GM12873 (cell line): ENCODE measurements at regions not wholly inside any gene's neighbourhood (a gene's known extent, or its start where the extent isn't known, plus 50 kb on each side); places are given as distances from the start of the nearest gene placed in this dataset.

Source experiments
- TF ChIP-seq, protein P1 (sequence below): IDR thresholded peaks from 2 replicates; pipeline ENCODE4 v1.5.1; 2012; ENCODE audit warnings: low read depth, mild to moderate bottlenecking, moderate library complexity, low read length, control low read depth; ENCODE audit not compliant: insufficient read depth; ENCODE audit errors: missing control alignments

DNA sequence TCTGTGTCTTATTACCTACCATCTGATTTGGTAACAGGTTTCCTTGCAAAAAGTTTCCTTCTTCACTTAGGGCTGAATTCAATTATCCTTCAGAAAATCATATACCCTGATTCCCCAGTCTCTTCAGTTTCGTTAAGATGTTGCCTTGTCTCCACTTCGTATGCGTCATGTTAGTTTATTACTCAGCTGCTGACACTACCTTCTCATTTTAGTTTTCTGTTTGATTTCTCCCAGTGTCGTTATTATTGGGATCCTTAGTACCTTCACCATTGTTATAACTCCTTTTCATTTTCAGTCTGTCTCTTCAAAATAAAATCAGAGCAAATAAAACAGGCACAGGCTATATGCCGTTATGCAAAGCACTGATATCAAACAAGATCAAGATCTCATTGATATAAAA lies 87.5 kb upstream of the RBPJ start:
- TF ChIP-seq, protein P1, sequence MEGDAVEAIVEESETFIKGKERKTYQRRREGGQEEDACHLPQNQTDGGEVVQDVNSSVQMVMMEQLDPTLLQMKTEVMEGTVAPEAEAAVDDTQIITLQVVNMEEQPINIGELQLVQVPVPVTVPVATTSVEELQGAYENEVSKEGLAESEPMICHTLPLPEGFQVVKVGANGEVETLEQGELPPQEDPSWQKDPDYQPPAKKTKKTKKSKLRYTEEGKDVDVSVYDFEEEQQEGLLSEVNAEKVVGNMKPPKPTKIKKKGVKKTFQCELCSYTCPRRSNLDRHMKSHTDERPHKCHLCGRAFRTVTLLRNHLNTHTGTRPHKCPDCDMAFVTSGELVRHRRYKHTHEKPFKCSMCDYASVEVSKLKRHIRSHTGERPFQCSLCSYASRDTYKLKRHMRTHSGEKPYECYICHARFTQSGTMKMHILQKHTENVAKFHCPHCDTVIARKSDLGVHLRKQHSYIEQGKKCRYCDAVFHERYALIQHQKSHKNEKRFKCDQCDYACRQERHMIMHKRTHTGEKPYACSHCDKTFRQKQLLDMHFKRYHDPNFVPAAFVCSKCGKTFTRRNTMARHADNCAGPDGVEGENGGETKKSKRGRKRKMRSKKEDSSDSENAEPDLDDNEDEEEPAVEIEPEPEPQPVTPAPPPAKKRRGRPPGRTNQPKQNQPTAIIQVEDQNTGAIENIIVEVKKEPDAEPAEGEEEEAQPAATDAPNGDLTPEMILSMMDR, result no peak

DNA sequence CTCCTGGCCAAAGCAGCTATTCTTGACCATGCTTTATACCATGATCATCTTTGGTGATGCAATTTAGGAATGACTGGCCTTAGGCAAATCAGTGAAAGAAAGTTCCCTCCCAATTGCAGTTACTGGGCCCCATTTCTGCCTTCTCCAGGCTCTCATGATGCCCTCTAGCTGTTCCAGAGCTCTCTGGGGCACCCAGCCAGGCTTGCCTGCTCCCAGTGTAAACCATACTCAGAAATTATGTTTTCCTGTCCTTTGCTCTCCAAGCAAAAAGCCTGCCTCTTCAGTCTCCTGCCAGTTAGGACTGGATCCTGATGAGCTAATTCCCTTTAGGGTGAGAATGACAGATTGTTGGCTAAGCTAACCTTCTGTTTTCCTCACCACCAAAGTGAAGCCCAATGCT lies 85.3 kb upstream of the RBPJ start:
- TF ChIP-seq, protein P1, result no peak

DNA sequence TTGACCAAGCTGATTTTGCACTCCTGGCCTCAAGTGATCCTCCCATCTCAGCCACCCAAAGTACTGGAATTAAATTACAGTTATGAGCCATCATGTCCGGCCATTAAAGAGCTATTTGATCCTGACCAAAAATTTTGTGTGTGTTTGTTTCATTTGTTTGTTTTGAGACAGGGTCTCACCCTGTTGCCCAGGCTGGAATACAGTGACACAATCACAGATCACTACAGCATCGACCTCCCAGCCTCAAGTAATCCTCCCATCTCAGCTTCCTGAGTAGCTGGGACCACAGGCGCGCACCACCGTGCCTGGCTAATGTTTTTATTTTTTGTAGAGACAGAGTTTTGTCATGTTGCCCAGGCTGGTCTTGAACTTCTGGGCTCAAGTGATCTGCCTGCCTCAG lies 82.9 kb upstream of the RBPJ start:
- TF ChIP-seq, protein P1, result no peak

DNA sequence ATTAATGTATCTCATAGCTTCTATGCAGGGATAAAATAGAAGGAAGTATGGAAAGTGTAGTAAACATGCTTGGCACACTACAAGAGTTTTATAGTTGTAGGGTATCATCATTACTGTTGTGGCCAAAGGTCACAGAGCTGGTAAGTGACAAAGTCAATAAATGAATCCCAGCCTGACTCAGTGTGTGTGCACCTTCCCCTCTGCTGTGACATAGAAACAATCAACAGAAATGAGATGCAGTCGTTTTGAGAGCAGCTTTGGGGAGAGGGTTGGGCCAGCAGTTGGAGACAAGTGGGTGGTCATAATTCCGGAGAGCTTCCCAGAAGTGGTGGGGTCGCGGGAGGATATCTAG lies 82.4 kb upstream of the RBPJ start:
- TF ChIP-seq, protein P1, result no peak

DNA sequence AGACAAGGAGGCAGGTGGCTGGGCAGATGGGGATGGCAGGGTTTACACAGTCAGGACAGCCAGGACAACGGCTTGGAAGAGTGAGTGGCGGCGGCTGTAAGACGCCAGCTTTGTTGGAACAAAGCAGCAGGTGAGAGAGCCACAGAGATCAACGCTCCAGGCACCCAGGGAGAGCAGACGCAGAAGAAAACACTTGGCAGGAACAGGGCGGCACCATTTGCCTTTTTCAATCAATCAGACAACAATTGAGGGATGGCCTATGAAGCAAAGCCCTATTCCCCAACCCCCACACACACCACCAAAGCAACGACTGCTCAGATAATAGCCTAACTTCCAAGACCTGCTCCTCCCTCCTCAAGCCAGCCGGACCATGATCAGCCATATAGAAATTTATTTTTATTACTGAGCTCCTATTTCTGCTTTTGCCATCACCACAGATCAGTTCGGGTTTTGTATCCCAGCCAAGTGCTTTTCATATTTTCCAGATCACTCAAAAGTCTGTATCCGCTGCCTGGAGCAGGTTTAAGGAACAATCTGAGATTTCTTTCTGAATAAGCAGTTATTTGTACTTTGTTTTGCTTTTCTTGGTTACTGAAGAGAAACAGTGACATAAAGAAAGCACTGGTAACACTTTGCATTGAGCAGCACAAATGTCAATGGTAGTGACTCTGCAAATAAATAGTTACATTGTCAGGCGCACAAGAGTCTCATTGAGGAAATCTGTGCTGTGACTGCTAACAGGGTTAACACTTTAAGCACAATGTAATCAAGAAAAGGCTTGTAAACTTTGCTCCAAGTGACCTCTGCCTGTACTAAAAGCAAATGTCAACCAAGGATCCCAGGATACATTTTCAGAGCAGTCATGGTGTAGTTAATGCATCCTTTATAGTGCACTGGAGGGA lies 81.8 kb upstream of the RBPJ start:
- TF ChIP-seq, protein P1, result no peak

DNA sequence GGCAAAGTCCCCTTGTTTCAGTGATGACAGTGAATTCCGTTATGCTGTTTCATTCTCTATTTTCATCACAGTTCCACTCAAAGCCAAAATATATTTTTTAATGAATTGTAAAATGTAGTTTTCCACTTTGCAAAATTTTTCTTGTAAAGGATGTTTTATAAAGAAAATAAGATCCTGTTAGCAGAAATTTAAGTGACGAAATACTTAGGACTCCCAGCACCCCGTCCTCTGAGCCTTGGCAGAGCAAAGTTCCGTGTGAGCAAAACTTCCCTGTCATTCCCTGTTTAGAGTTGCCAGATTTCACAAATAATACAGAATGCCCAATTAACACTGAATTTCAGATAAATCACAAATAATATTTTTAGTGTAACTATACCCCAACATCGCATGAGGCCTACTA lies 81.0 kb upstream of the RBPJ start:
- TF ChIP-seq, protein P1, result no peak

DNA sequence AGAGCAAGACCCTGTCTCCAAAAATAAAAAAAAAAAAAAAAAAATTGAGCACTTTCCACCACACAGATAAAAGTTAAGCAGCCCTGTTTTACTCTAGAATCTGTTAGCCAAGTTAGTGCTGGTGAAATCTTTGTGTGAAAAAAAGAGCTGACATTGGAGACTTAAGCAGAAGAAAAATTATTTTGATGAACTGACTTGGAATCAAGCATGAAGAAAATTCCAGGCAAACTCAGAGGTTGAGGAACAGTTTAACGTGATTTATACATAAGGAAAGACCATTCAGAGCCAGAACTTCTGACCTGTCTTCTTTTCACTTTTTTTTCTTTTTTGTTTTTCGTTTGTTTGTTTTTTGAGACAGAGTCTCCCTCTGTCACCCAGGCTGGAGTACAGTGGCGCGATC lies 79.6 kb upstream of the RBPJ start:
- TF ChIP-seq, protein P1, result no peak
